Right lobe of liver (tissue), 4 donors: ENCODE measurements at regions not wholly inside any gene's neighbourhood (a gene's known extent, or its start where the extent isn't known, plus 50 kb on each side); places are given as distances from the start of the nearest gene placed in this dataset.

Source experiments
- CTCF ChIP-seq, 4 donors: fragments of 200-600 bp in 3 of 4; fragments of 450-650 bp in 1 of 4; IDR thresholded peaks; one replicate each; pipeline versions ENCODE4 v1.5.1 to v1.8.0; 2016 to 2022; ENCODE audit warnings: antibody characterized with exemption in 4 of 4, mild to moderate bottlenecking in 2 of 4
- POLR2A ChIP-seq: fragments of 450-650 bp; IDR thresholded peaks from one replicate; pipeline ENCODE4 v1.6.1; 2017; ENCODE audit warnings: antibody characterized with exemption, mild to moderate bottlenecking
- donor health status: DM: no; HTN: no; CAD: no.
- donor health status: DM: no; HTN: no; CAD: no.
- donor health status: DM: no; HTN: yes; CAD: no.

- TF ChIP-seq CTCF (IDR thresholded peaks at IDR 0.05) (no peak), POLR2A (no peak)
Observed at GRCh38 chr1:213750231-213751063, 237.3 kb upstream of the PROX1 start.
